SU-DHL-6 (cell line): ENCODE measurements at regions not wholly inside any gene's neighbourhood (a gene's known extent, or its start where the extent isn't known, plus 50 kb on each side); places are given as distances from the start of the nearest gene placed in this dataset.
"Not testable (repeated sequence)": the region's sequence is repeated elsewhere in the genome, so short reads cannot be mapped to it uniquely, and the experiment has no call there.

ENCODE experiments used
- H2AFZ ChIP-seq: fragments of 200-600 bp; sonication (generic); 2 replicates; pipeline ENCODE4 v1.6.1; 2014; ENCODE audit warnings: low read depth, mild to moderate bottlenecking, moderate library complexity, mixed read lengths, antibody characterized with exemption, low read length; ENCODE audit not compliant: severe bottlenecking
- H3F3A ChIP-seq: fragments of 200-600 bp; shearing (Covaris generic); 2 replicates; pipeline ENCODE4 v1.6.0; 2016; ENCODE audit warnings: antibody characterized with exemption, mild to moderate bottlenecking; ENCODE audit not compliant: insufficient read depth
- H3K27ac ChIP-seq: fragments of 200-600 bp; sonication (generic); 2 replicates; pipeline ENCODE4 v1.5.1; 2016; ENCODE audit warnings: low read depth, mild to moderate bottlenecking, low read length, moderate library complexity, mixed read lengths
- H3K27me3 ChIP-seq: fragments of 200-600 bp; sonication (generic), shearing (Covaris generic); 2 replicates; pipeline ENCODE4 v1.6.0; 2014; ENCODE audit warnings: mild to moderate bottlenecking, low read length
- H3K36me3 ChIP-seq: fragments of 200-600 bp; sonication (generic); 2 replicates; pipeline ENCODE4 v1.6.1; 2014; ENCODE audit warnings: mild to moderate bottlenecking, low read length, mixed read lengths
- H3K4me2 ChIP-seq: fragments of 300-600, 200-600 bp; shearing (Covaris generic), sonication (generic); 2 replicates; pipeline ENCODE4 v1.6.0; 2014; ENCODE audit warnings: low read length, low read depth, mild to moderate bottlenecking; ENCODE audit not compliant: poor library complexity, severe bottlenecking
- H3K4me3 ChIP-seq: fragments of 200-600 bp; sonication (generic); 2 replicates; pipeline ENCODE4 v1.5.1; 2014; ENCODE audit warnings: antibody characterized with exemption, low read length, mild to moderate bottlenecking, mixed read lengths; ENCODE audit not compliant: insufficient read depth, poor library complexity, severe bottlenecking
- H3K79me2 ChIP-seq: fragments of 200-600 bp; sonication (generic); 2 replicates; pipeline ENCODE4 v1.6.1; 2014; ENCODE audit warnings: mild to moderate bottlenecking, low read length, moderate library complexity; ENCODE audit not compliant: insufficient read depth
- H3K9ac ChIP-seq: fragments of 200-600 bp; sonication (generic); 2 replicates; pipeline ENCODE4 v1.7.0; 2014; ENCODE audit warnings: mild to moderate bottlenecking, low read length
- H3K9me2 ChIP-seq: fragments of 200-600 bp; sonication (generic); replicated peaks from 2 replicates; pipeline ENCODE4 v1.6.1; 2014; ENCODE audit warnings: low read length; ENCODE audit not compliant: insufficient read depth
- H3K9me3 ChIP-seq: fragments of 200-600 bp; sonication (generic); 2 replicates; pipeline ENCODE4 v1.6.1; 2014; ENCODE audit warnings: low read length, mixed read lengths; ENCODE audit not compliant: insufficient read depth
- H4K20me1 ChIP-seq: fragments of 200-600 bp; sonication (generic); 2 replicates; pipeline ENCODE4 v1.6.1; 2014; ENCODE audit warnings: low read depth, mild to moderate bottlenecking, antibody characterized with exemption, low read length, moderate library complexity, mixed read lengths
- EZH2phosphoT487 ChIP-seq: fragments of 200-600 bp; sonication (generic), shearing (Covaris generic); conservative IDR thresholded peaks from 2 replicates; pipeline ENCODE4 v1.6.1; 2018; ENCODE audit warnings: mild to moderate bottlenecking, antibody characterized with exemption, low read length, moderate library complexity, mixed read lengths
- TF ChIP-seq, protein P1 (sequence below): fragments of 200-600 bp; sonication (generic); IDR thresholded peaks from one replicate; pipeline ENCODE4 v1.5.1; 2017; ENCODE audit warnings: antibody characterized with exemption, mild to moderate bottlenecking, low read length, moderate library complexity; ENCODE audit not compliant: insufficient read depth, poor library complexity, severe bottlenecking

GRCh38 chr11:110347660-110348059 lies 51.2 kb upstream of the RDX start:
- no peaks in the 10 kb centered on the region for H3K36me3 ChIP-seq
- H3K79me2 ChIP-seq: no peaks in the 10 kb centered on the region
- no peaks in the 10 kb centered on the region for H3F3A ChIP-seq
- no peak overlapping the region for H3K4me3 ChIP-seq
- H2AFZ ChIP-seq: no peak overlapping the region
- TF ChIP-seq, protein P1, sequence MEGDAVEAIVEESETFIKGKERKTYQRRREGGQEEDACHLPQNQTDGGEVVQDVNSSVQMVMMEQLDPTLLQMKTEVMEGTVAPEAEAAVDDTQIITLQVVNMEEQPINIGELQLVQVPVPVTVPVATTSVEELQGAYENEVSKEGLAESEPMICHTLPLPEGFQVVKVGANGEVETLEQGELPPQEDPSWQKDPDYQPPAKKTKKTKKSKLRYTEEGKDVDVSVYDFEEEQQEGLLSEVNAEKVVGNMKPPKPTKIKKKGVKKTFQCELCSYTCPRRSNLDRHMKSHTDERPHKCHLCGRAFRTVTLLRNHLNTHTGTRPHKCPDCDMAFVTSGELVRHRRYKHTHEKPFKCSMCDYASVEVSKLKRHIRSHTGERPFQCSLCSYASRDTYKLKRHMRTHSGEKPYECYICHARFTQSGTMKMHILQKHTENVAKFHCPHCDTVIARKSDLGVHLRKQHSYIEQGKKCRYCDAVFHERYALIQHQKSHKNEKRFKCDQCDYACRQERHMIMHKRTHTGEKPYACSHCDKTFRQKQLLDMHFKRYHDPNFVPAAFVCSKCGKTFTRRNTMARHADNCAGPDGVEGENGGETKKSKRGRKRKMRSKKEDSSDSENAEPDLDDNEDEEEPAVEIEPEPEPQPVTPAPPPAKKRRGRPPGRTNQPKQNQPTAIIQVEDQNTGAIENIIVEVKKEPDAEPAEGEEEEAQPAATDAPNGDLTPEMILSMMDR: no peak
- no peak for TF ChIP-seq EZH2phosphoT487
- no peaks in the 10 kb centered on the region for H3K27me3 ChIP-seq
- H3K9me3 ChIP-seq: no peaks in the 10 kb centered on the region
- H3K4me2 ChIP-seq: no peak overlapping the region
- no peaks in the 10 kb centered on the region for H4K20me1 ChIP-seq
- H3K27ac ChIP-seq: no peak overlapping the region
- H3K9ac ChIP-seq: no peak overlapping the region
- H3K9me2 ChIP-seq: no peaks in the 10 kb centered on the region

GRCh38 chr11:110349138-110349996 lies 53.0 kb upstream of the RDX start:
- Histone ChIP-seq H3K4me3 (no peak overlapping the region), H3K9ac (no peak overlapping the region), H3K79me2 (no peaks in the 10 kb centered on the region), H3K9me2 (no peaks in the 10 kb centered on the region), H3K36me3 (no peaks in the 10 kb centered on the region), H3K9me3 (no peaks in the 10 kb centered on the region), H3K27me3 (no peaks in the 10 kb centered on the region), H3F3A (no peaks in the 10 kb centered on the region), H3K27ac (no peak overlapping the region), H2AFZ (no peak overlapping the region), H3K4me2 (no peak overlapping the region), H4K20me1 (no peaks in the 10 kb centered on the region)
- TF ChIP-seq, protein P1: no peak
- TF ChIP-seq EZH2phosphoT487: no peak

DNA sequence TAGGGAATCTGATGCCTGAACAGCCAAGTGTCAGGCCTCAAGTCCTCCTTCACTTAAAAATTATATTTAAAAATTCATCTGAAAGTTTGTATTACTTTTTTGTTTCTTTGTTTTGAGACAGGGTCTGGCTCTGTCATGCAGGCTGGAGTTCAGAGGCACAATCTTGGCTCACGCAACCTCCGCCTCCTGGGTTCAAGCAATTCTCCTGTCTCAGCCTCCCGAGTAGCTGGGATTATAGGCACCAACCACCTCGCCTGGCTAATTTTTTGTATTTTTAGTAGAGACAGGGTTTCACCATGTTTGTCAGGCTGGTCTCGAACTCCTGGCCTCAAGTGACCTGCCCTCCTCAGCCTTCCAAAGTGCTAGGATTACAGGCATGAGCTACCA lies 53.6 kb upstream of the RDX start:
- not testable (repeated sequence) for H3F3A ChIP-seq

DNA sequence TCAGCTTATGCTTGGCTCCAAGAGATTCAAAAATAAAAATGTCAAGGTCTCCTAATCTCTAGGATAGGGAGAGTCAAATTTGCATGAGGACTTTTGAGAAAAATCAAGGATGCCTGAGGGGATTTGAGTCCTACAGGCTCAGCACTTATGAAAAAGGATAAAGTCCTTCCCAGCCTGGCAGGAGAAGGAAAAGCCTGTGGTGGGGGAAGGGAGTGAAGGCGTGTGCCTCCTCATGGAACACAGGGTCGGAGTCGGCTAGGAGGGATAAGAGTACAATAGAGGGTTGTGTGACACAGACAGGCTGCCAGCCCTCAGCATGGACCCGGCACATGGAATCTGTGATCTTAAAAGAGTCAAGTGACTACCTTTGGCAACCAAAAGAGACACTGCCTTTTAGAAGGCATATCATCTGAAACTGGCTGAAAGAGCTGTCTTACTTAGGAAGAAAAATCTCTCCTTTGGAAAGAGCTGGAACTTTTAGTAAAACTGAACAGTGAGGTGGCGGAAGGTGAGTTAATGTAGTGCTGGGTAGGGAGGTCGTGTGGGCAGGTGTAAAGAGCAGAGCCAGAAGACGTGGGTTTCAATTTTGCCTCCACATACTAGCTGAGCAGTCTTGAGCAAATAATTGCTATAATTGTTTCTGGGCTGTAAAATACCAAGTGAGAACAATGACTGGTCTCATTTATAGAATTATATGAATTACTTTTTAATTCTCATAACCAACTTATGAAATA lies 58.8 kb upstream of the RDX start:
- Histone ChIP-seq H4K20me1 (no peaks in the 10 kb centered on the region), H3K9me2 (no peaks in the 10 kb centered on the region), H3K79me2 (no peaks in the 10 kb centered on the region), H3K36me3 (no peaks in the 10 kb centered on the region), H3K9ac (no peak overlapping the region), H3F3A (no peaks in the 10 kb centered on the region), H3K4me2 (no peak overlapping the region), H3K27me3 (no peaks in the 10 kb centered on the region), H3K4me3 (no peak overlapping the region), H2AFZ (no peak overlapping the region), H3K27ac (no peak overlapping the region), H3K9me3 (no peaks in the 10 kb centered on the region)
- no peak for TF ChIP-seq EZH2phosphoT487
- TF ChIP-seq, protein P1: no peak

More for the DNA sequence above, 53.6 kb upstream of the RDX start:
- H3K27ac ChIP-seq, H3K36me3 ChIP-seq, H3K9ac ChIP-seq, H3K4me3 ChIP-seq, H2AFZ ChIP-seq, H3K79me2 ChIP-seq, H3K27me3 ChIP-seq, H3K4me2 ChIP-seq, H3K9me3 ChIP-seq, H4K20me1 ChIP-seq, H3K9me2 ChIP-seq: not testable (repeated sequence)
